Tibial nerve (tissue), 4 donors: ENCODE measurements at regions not wholly inside any gene's neighbourhood (a gene's known extent, or its start where the extent isn't known, plus 50 kb on each side); places are given as distances from the start of the nearest gene placed in this dataset.

Experiments used
- DNase-seq, 2 donors: peaks; one replicate each; pipeline ENCODE4 v3.0.0-alpha.2; 2019; ENCODE audit warnings: low spot score in 2 of 2
- H3K27ac ChIP-seq, 4 donors: fragments of 200-600 bp; sonication (generic) in 3 of 4; one replicate each; pipeline ENCODE4 v1.5.1; 2017 to 2019; ENCODE audit warnings: mild to moderate bottlenecking in 1 of 4
- H3K27me3 ChIP-seq, 2 donors: fragments of 200-600 bp; sonication (generic) in 1 of 2; one replicate each; pipeline versions ENCODE4 v1.5.1 to v1.6.0; 2017 to 2019
- H3K36me3 ChIP-seq, 3 donors: fragments of 200-600 bp; sonication (generic); one replicate each; pipeline ENCODE4 v1.5.1; 2018 to 2019
- H3K4me1 ChIP-seq, 4 donors: fragments of 200-600 bp; sonication (generic) in 3 of 4; one replicate each; pipeline ENCODE4 v1.5.1; 2017 to 2019
- H3K4me3 ChIP-seq, 4 donors: fragments of 200-600 bp; sonication (generic) in 3 of 4; one replicate each; pipeline ENCODE4 v1.5.1; 2017 to 2019; ENCODE audit warnings: mild to moderate bottlenecking in 1 of 4, moderate library complexity in 1 of 4
- H3K9me3 ChIP-seq, 4 donors: fragments of 200-600 bp; sonication (generic) in 3 of 4; one replicate each; pipeline ENCODE4 v1.5.1; 2017 to 2019
- EP300 ChIP-seq, 2 donors: sonication (generic); formaldehyde crosslinking; IDR thresholded peaks; one replicate each; pipeline ENCODE4 v1.6.1; 2017; ENCODE audit warnings: antibody characterized with exemption in 2 of 2, mild to moderate bottlenecking in 1 of 2
- POLR2A ChIP-seq, 2 donors: fragments of 450-650 bp; IDR thresholded peaks; one replicate each; pipeline ENCODE4 v1.6.1; 2017; ENCODE audit warnings: antibody characterized with exemption in 2 of 2, mild to moderate bottlenecking in 2 of 2, moderate library complexity in 2 of 2
- WGBS, 2 donors: methylation state at CpG; one replicate each; pipeline ENCODE4 v1.1.5; 2018; 5-methylcytosine and 5-hydroxymethylcytosine counted together
- TF ChIP-seq, protein P1 (sequence below), 5 experiments: fragments of 200-600 bp in 3 of 5; fragments of 450-650 bp in 2 of 5; sonication (generic) in 3 of 5; IDR thresholded peaks; one replicate each; pipeline ENCODE4 v1.5.1; 2016 to 2019; ENCODE audit warnings: antibody characterized with exemption in 5 of 5, mild to moderate bottlenecking in 3 of 5, moderate library complexity in 2 of 5

DNA sequence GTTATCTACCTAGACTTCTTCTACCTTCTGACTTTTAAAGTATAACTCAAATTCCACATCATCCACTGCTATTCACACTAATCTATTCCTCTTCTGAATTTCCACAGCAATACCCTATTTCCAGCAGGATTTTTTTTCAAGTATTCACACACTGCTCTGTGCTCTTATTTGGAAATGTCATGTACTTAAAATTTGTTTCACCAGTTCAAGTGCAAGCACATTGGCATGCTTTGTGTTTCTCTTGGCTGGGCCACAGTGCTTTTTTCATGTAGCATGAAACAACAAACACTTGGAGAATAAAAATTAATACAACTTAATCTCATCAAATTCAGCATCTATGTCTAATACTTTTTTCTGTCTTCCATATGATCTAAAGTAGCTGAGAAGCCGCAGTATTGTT lies 161.8 kb upstream of the PCDH18 start:
- peak overlapping the region in 2 of 4 donors; percentile 8 to 16 for H3K27ac ChIP-seq
- 58 to 72% methylated on average over 1 of the region's 1 CpG for WGBS, 2 donors

GRCh38 chr4:137693641-137694040 lies 161.3 kb upstream of the PCDH18 start:
- H3K4me1 ChIP-seq: peaks cover 0 to 11% (median 0%) of the 10 kb centered on the region in 4 donors
- H3K9me3 ChIP-seq: no peaks in the 10 kb centered on the region
- H3K27me3 ChIP-seq: no peaks in the 10 kb centered on the region
- 73 to 74% methylated on average over 1 of the region's 1 CpG for WGBS, 2 donors
- DNase-seq: no peak
- TF ChIP-seq POLR2A (IDR thresholded peaks at IDR 0.05) (no peak), EP300 (IDR thresholded peaks at IDR 0.05) (no peak)
- TF ChIP-seq, protein P1, sequence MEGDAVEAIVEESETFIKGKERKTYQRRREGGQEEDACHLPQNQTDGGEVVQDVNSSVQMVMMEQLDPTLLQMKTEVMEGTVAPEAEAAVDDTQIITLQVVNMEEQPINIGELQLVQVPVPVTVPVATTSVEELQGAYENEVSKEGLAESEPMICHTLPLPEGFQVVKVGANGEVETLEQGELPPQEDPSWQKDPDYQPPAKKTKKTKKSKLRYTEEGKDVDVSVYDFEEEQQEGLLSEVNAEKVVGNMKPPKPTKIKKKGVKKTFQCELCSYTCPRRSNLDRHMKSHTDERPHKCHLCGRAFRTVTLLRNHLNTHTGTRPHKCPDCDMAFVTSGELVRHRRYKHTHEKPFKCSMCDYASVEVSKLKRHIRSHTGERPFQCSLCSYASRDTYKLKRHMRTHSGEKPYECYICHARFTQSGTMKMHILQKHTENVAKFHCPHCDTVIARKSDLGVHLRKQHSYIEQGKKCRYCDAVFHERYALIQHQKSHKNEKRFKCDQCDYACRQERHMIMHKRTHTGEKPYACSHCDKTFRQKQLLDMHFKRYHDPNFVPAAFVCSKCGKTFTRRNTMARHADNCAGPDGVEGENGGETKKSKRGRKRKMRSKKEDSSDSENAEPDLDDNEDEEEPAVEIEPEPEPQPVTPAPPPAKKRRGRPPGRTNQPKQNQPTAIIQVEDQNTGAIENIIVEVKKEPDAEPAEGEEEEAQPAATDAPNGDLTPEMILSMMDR (IDR thresholded peaks at IDR 0.05): no peak
- no peaks in the 10 kb centered on the region for H3K36me3 ChIP-seq
- H3K4me3 ChIP-seq: no peak overlapping the region
- H3K27ac ChIP-seq: peak overlapping the region in 2 of 4 donors; percentile 8 to 16

More for the DNA sequence above, 161.8 kb upstream of the PCDH18 start:
- Histone ChIP-seq H3K4me3 (no peak overlapping the region), H3K36me3 (no peaks in the 10 kb centered on the region), H3K4me1 (peaks cover 0 to 11% (median 0%) of the 10 kb centered on the region in 4 donors), H3K9me3 (no peaks in the 10 kb centered on the region), H3K27me3 (no peaks in the 10 kb centered on the region)
- DNase-seq: peak; percentile 30 to 55
- TF ChIP-seq EP300 (IDR thresholded peaks at IDR 0.05) (peak in 1 of 2 donors; percentile 73), POLR2A (IDR thresholded peaks at IDR 0.05) (no peak)
- TF ChIP-seq, protein P1 (IDR thresholded peaks at IDR 0.05): no peak

DNA sequence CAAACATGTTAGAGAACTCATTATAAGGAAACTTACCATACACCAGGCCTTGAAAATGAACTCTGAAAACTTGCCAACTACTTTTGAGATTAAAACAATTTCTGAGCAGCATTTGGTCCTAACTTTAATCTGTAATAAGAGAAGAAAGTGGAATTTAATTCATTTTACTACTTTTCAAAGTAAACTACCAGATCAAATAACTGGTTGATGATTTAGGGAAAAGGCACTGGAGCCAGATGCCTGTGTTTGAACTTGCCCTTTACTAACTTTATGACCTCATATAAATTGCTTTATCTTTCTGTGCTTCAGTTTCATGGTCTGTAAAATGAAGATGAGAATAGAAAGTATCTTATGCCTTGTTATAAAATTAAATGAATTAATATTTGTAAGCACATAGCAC lies 159.9 kb upstream of the PCDH18 start:
- H3K27ac ChIP-seq: peak overlapping the region in 1 of 4 donors; percentile 11
- H3K4me3 ChIP-seq: no peak overlapping the region
- H3K27me3 ChIP-seq: no peaks in the 10 kb centered on the region
- no peaks in the 10 kb centered on the region for H3K36me3 ChIP-seq
- H3K9me3 ChIP-seq: no peaks in the 10 kb centered on the region
- no peak for DNase-seq
- TF ChIP-seq EP300 (IDR thresholded peaks at IDR 0.05) (no peak), POLR2A (IDR thresholded peaks at IDR 0.05) (no peak)
- TF ChIP-seq, protein P1 (IDR thresholded peaks at IDR 0.05): no peak
- peaks cover 0 to 11% (median 0%) of the 10 kb centered on the region in 4 donors for H3K4me1 ChIP-seq

DNA sequence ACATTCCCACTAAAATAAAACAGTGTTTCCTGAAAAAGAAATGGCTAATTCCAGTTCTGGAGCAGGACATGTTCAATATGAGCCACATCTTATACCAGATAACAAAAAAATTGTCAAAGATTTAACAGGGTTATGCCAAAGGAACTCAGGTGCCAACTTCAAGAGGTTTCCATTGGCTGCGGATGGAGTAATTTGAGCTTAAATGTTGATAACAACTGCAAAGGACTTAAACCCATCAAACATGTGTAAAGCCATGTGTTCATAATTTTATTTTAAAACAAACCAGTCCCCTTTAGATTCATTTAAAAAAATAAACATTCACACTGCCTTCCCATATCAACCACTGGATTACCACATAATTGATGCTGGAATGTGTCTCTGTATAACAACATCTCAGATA lies 156.4 kb upstream of the PCDH18 start:
- WGBS, 2 donors: 93 to 97% methylated on average over 1 of the region's 1 CpG

DNA sequence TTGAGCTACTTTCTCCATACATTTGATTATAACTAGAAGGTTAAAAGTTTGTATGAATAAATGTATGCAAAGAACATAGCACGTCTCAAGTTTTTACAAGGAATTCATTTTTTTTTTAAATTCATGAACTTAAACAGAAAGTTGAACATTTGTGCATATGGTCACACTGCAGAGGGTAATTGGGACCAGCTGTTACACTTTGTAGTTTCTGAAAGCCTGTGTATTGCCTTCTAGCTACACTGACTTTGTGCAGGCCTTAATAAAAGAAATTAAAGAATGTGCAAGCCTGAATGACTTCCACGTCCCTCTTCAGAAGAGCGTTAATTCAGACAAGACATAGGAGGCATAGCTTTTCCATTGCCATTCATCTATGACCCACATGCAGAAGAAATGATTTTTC lies 153.1 kb upstream of the PCDH18 start:
- Histone ChIP-seq H3K36me3 (no peaks in the 10 kb centered on the region), H3K27ac (no peak overlapping the region), H3K4me3 (no peak overlapping the region), H3K27me3 (no peaks in the 10 kb centered on the region), H3K9me3 (no peaks in the 10 kb centered on the region), H3K4me1 (no peaks in the 10 kb centered on the region)
- no peak for TF ChIP-seq EP300 (IDR thresholded peaks at IDR 0.05)
- no peak for DNase-seq
- 52 to 70% methylated on average over 3 of the region's 3 CpGs for WGBS, 2 donors

More for the DNA sequence above, 156.4 kb upstream of the PCDH18 start:
- TF ChIP-seq EP300 (IDR thresholded peaks at IDR 0.05) (no peak), POLR2A (IDR thresholded peaks at IDR 0.05) (no peak)
- TF ChIP-seq, protein P1 (IDR thresholded peaks at IDR 0.05): no peak
- no peak overlapping the region for H3K4me3 ChIP-seq
- no peaks in the 10 kb centered on the region for H3K27me3 ChIP-seq
- H3K9me3 ChIP-seq: no peaks in the 10 kb centered on the region
- H3K4me1 ChIP-seq: peaks cover 0 to 2% (median 0%) of the 10 kb centered on the region in 4 donors
- DNase-seq: no peak
- no peaks in the 10 kb centered on the region for H3K36me3 ChIP-seq
- no peak overlapping the region for H3K27ac ChIP-seq

DNA sequence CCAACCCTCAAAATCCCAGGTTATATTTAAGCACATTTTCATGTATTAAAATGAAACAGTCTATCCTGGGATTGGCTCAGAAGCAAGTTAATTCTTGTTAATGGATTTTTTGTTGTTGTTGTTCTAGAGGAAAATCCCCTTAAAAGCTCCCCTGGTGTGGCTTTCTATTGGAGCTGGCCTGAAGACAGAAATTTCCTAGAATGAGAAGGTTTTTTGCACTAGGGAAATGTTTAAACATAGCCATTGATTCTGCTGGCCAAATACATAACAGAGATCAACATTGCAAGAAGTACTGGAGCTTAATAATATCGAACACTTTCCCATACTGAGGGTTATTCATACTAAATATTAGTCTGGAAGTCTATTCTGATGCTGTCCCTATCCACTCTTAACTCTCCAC lies 148.8 kb upstream of the PCDH18 start:
- no peak for DNase-seq
- no peaks in the 10 kb centered on the region for H3K9me3 ChIP-seq

More for the DNA sequence above, 148.8 kb upstream of the PCDH18 start:
- WGBS, 2 donors: 65 to 71% methylated on average over 1 of the region's 1 CpG
- Histone ChIP-seq H3K4me3 (no peak overlapping the region), H3K36me3 (no peaks in the 10 kb centered on the region), H3K4me1 (no peaks in the 10 kb centered on the region), H3K27ac (no peak overlapping the region), H3K27me3 (no peaks in the 10 kb centered on the region)
- TF ChIP-seq, protein P1 (IDR thresholded peaks at IDR 0.05): no peak
- TF ChIP-seq EP300 (IDR thresholded peaks at IDR 0.05) (no peak), POLR2A (IDR thresholded peaks at IDR 0.05) (no peak)
